ENCODE measurements at regions not wholly inside any gene's neighbourhood (a gene's known extent, or its start where the extent isn't known, plus 50 kb on each side); places are given as distances from the start of the nearest gene placed in this dataset.

- Histone ChIP-seq H3F3A (ENCODE audit: control insufficient read depth, insufficient read depth) (no peaks in the 10 kb centered on the region), H3K27ac (ENCODE audit: low read depth, low read length) (no peak overlapping the region), H3K27me3 (ENCODE audit: control insufficient read depth, low read length) (no peaks in the 10 kb centered on the region), H3K36me3 (ENCODE audit: control insufficient read depth, low read length) (no peaks in the 10 kb centered on the region), H3K79me2 (ENCODE audit: control insufficient read depth, low read length) (no peaks in the 10 kb centered on the region), H3K9me3 (ENCODE audit: control insufficient read depth, insufficient read depth, low read length) (no peaks in the 10 kb centered on the region), H3K4me3 (ENCODE audit: low read length) (no peak overlapping the region), H3K4me2 (ENCODE audit: low read length) (no peak overlapping the region), H4K20me1 (ENCODE audit: control insufficient read depth, insufficient read depth, low read depth, low read length) (no peaks in the 10 kb centered on the region), H3K4me1 (ENCODE audit: control insufficient read depth, low read length) (no peaks in the 10 kb centered on the region), H3K9me2 (replicated peaks; ENCODE audit: control insufficient read depth, low read length) (no peaks in the 10 kb centered on the region)
- TF ChIP-seq EZH2phosphoT487 (IDR thresholded peaks at IDR 0.05; ENCODE audit: borderline replicate concordance, low read length), result no peak
- no peak for TF ChIP-seq CTCF (IDR thresholded peaks at IDR 0.05; ENCODE audit: low read depth, low read length, poor library complexity, severe bottlenecking)
Observed at GRCh38 chr4:14362385-14362784, 639.9 kb upstream of the CPEB2 start.

DNA sequence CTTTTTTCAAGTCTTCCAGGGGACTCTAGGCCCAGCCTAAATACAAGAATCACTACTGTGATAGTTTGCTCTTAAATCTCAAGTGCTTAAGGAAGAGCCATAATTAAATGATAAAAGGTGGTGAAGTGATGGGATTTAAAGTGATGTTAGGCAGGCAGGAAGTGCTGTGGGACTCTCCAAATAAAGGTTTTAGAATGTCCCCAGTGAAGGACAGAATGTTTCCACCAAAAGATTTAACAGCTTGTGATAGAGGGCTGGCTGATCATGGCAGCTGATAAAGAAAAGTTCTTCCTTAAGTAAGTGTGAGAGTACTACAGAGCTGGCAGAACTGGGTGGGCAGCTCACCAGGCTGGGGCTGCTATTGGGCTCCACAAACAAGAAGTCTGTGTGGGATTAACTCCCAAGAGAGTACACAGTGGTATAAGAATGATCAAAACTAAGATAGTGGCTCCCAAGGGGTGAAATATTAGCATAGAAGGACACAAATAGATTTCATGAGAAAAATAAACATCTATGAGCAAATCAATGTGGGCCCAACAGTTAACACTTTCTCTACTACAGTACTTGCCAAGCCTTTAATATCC lies 637.2 kb upstream of the CPEB2 start:
- H3K4me1 ChIP-seq (ENCODE audit: control insufficient read depth, low read length), result no peaks in the 10 kb centered on the region
- no peaks in the 10 kb centered on the region for H3F3A ChIP-seq (ENCODE audit: control insufficient read depth, insufficient read depth)
- no peaks in the 10 kb centered on the region for H3K79me2 ChIP-seq (ENCODE audit: control insufficient read depth, low read length)
- no peak overlapping the region for H3K4me2 ChIP-seq (ENCODE audit: low read length)
- H3K9me3 ChIP-seq (ENCODE audit: control insufficient read depth, insufficient read depth, low read length), result no peaks in the 10 kb centered on the region
- no peaks in the 10 kb centered on the region for H3K36me3 ChIP-seq (ENCODE audit: control insufficient read depth, low read length)
- no peaks in the 10 kb centered on the region for H3K27me3 ChIP-seq (ENCODE audit: control insufficient read depth, low read length)
- no peaks in the 10 kb centered on the region for H4K20me1 ChIP-seq (ENCODE audit: control insufficient read depth, insufficient read depth, low read depth, low read length)
- H3K9me2 ChIP-seq (replicated peaks; ENCODE audit: control insufficient read depth, low read length), result no peaks in the 10 kb centered on the region
- H3K27ac ChIP-seq (ENCODE audit: low read depth, low read length), result no peak overlapping the region
- TF ChIP-seq CTCF (IDR thresholded peaks at IDR 0.05; ENCODE audit: low read depth, low read length, poor library complexity, severe bottlenecking) (no peak), EZH2phosphoT487 (IDR thresholded peaks at IDR 0.05; ENCODE audit: borderline replicate concordance, low read length) (no peak)
- H3K4me3 ChIP-seq (ENCODE audit: low read length), result no peak overlapping the region

DNA sequence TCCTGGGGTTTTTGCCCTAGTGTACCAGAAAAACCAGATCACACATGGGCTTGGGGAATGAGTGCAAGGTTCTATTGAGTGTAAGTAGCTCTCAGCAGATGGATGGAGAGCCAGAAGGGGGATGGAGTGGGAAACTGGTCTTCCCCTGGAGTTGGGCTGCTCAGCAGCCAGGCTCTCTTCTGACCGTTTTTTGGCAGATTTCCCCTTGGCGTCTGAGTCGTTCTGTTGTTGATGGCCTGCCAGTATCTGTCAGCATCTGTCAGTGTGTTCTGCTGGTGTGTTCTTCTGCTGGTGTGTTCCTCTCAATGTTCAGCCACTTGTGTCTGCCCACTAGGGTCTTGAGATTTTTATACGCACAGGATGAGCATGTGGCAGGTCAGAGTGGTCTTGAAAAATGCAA lies 633.9 kb upstream of the CPEB2 start:
- Histone ChIP-seq H3F3A (ENCODE audit: control insufficient read depth, insufficient read depth) (no peaks in the 10 kb centered on the region), H3K27me3 (ENCODE audit: control insufficient read depth, low read length) (no peaks in the 10 kb centered on the region), H4K20me1 (ENCODE audit: control insufficient read depth, insufficient read depth, low read depth, low read length) (no peaks in the 10 kb centered on the region), H3K36me3 (ENCODE audit: control insufficient read depth, low read length) (no peaks in the 10 kb centered on the region), H3K4me2 (ENCODE audit: low read length) (no peak overlapping the region), H3K27ac (ENCODE audit: low read depth, low read length) (no peak overlapping the region), H3K4me1 (ENCODE audit: control insufficient read depth, low read length) (no peaks in the 10 kb centered on the region), H3K79me2 (ENCODE audit: control insufficient read depth, low read length) (no peaks in the 10 kb centered on the region), H3K9me2 (replicated peaks; ENCODE audit: control insufficient read depth, low read length) (no peaks in the 10 kb centered on the region), H3K9me3 (ENCODE audit: control insufficient read depth, insufficient read depth, low read length) (no peaks in the 10 kb centered on the region), H3K4me3 (ENCODE audit: low read length) (no peak overlapping the region)
- TF ChIP-seq EZH2phosphoT487 (IDR thresholded peaks at IDR 0.05; ENCODE audit: borderline replicate concordance, low read length), result no peak
- TF ChIP-seq CTCF (IDR thresholded peaks at IDR 0.05; ENCODE audit: low read depth, low read length, poor library complexity, severe bottlenecking), result no peak

All from DOHH2 (cell line).